Smooth muscle cell (in vitro differentiated cells): ENCODE measurements at regions not wholly inside any gene's neighbourhood (a gene's known extent, or its start where the extent isn't known, plus 50 kb on each side); places are given as distances from the start of the nearest gene placed in this dataset.

Experiments used
- DNase-seq: peaks from one replicate; lab custom pipeline; 2025; ENCODE audit not compliant: unreplicated experiment; lab: John Stamatoyannopoulos, UW
- H2AFZ ChIP-seq: fragments of 200-600 bp; sonication (generic); 2 replicates; pipeline ENCODE4 v1.6.0; 2016; ENCODE audit warnings: antibody characterized with exemption, low read depth, mild to moderate bottlenecking
- H3F3A ChIP-seq: fragments of 200-600 bp; sonication (generic); 2 replicates; pipeline ENCODE4 v1.6.0; 2017; ENCODE audit warnings: antibody characterized with exemption, low read depth
- H3K27ac ChIP-seq: fragments of 200-600 bp; sonication (generic); 2 replicates; pipeline ENCODE4 v1.5.1; 2016; ENCODE audit warnings: low read depth, mild to moderate bottlenecking
- H3K27me3 ChIP-seq: fragments of 200-600 bp; sonication (generic); 2 replicates; pipeline ENCODE4 v1.6.1; 2016; ENCODE audit warnings: low read depth, mild to moderate bottlenecking
- H3K36me3 ChIP-seq: fragments of 200-600 bp; sonication (generic); 2 replicates; pipeline ENCODE4 v1.5.1; 2016; ENCODE audit warnings: low read depth
- H3K4me1 ChIP-seq: fragments of 200-600 bp; sonication (generic); 2 replicates; pipeline ENCODE4 v1.5.1; 2016; ENCODE audit warnings: low read depth
- H3K4me2 ChIP-seq: fragments of 200-600 bp; sonication (generic); 2 replicates; pipeline ENCODE4 v1.6.0; 2016; ENCODE audit warnings: mild to moderate bottlenecking
- H3K4me3 ChIP-seq: fragments of 200-600 bp; sonication (generic); 2 replicates; pipeline ENCODE4 v1.5.1; 2016; ENCODE audit warnings: mild to moderate bottlenecking
- H3K79me2 ChIP-seq: fragments of 200-600 bp; sonication (generic); 2 replicates; pipeline ENCODE4 v1.6.0; 2016; ENCODE audit warnings: low read depth, mild to moderate bottlenecking
- H3K9ac ChIP-seq: fragments of 200-600 bp; sonication (generic); 2 replicates; pipeline ENCODE4 v1.6.0; 2016; ENCODE audit warnings: low read depth
- H3K9me3 ChIP-seq: fragments of 200-600 bp; sonication (generic); replicated peaks from 2 replicates; pipeline ENCODE4 v1.5.1; 2016; ENCODE audit warnings: low read depth
- H4K20me1 ChIP-seq: fragments of 200-600 bp; sonication (generic); 2 replicates; pipeline ENCODE4 v1.6.0; 2016; ENCODE audit warnings: low read depth
- CTCF ChIP-seq: fragments of 200-600 bp; sonication (generic); IDR thresholded peaks from 2 replicates; pipeline ENCODE4 v1.5.1; 2017; ENCODE audit warnings: borderline replicate concordance, mild to moderate bottlenecking, antibody characterized with exemption; ENCODE audit not compliant: insufficient read depth, poor library complexity, severe bottlenecking
- WGBS: methylation state at CpG from one replicate; pipeline ENCODE4 v1.1.7; 2016; ENCODE audit warnings: low lambda C conversion rate; 5-methylcytosine and 5-hydroxymethylcytosine counted together

GRCh38 chr10:130863044-130863443 is 448.5 kb downstream of the TCERG1L start:
- Histone ChIP-seq H3K27me3 (no peaks in the 10 kb centered on the region), H2AFZ (no peak overlapping the region), H3K27ac (no peak overlapping the region), H3K9ac (no peak overlapping the region), H3K4me3 (no peak overlapping the region), H4K20me1 (no peaks in the 10 kb centered on the region), H3F3A (no peaks in the 10 kb centered on the region), H3K79me2 (no peaks in the 10 kb centered on the region), H3K4me2 (no peak overlapping the region), H3K36me3 (no peaks in the 10 kb centered on the region), H3K4me1 (no peaks in the 10 kb centered on the region), H3K9me3 (no peaks in the 10 kb centered on the region)
- 89% methylated on average over 8 of the region's 8 CpGs for WGBS
- TF ChIP-seq CTCF: no peak
- no peak for DNase-seq

- no peak overlapping the region for H3K4me3 ChIP-seq
- 78% methylated on average over 17 of the region's 17 CpGs for WGBS
- H3K79me2 ChIP-seq: no peaks in the 10 kb centered on the region
- no peaks in the 10 kb centered on the region for H3K4me1 ChIP-seq
- no peak for DNase-seq
- no peak overlapping the region for H3K4me2 ChIP-seq
- H3F3A ChIP-seq: no peaks in the 10 kb centered on the region
- no peaks in the 10 kb centered on the region for H3K9me3 ChIP-seq
- no peaks in the 10 kb centered on the region for H4K20me1 ChIP-seq
- H2AFZ ChIP-seq: no peak overlapping the region
- no peaks in the 10 kb centered on the region for H3K36me3 ChIP-seq
- H3K27ac ChIP-seq: no peak overlapping the region
- no peak overlapping the region for H3K9ac ChIP-seq
- H3K27me3 ChIP-seq: no peaks in the 10 kb centered on the region
- no peak for TF ChIP-seq CTCF
These were observed 446.3 kb downstream of the TCERG1L start for GRCh38 chr10:130864961-130865818.

DNA sequence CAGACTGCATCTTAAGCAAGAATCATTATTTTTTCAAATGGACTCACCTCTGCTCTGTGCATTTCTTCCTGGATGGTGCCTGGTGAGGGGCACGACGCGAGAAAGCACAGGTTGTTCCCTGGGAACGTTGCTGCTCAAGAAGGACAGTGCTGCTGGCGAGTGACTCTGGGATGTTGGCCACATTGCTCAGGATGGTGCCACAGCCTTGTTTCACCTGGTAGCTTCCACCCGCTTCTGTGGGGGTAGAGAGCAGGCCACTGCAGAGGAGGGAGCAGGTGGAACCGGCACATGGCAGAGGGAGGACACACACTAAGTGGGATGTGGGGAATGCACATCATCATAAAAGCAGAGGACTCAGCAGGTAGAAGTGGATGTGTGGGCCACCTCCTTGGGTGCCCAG is 444.7 kb downstream of the TCERG1L start:
- no peaks in the 10 kb centered on the region for H3K9me3 ChIP-seq
- 93% methylated on average over 7 of the region's 7 CpGs for WGBS
- no peak overlapping the region for H2AFZ ChIP-seq
- H3K27me3 ChIP-seq: no peaks in the 10 kb centered on the region
- H4K20me1 ChIP-seq: no peaks in the 10 kb centered on the region
- TF ChIP-seq CTCF: no peak
- no peak overlapping the region for H3K27ac ChIP-seq
- H3F3A ChIP-seq: no peaks in the 10 kb centered on the region
- no peaks in the 10 kb centered on the region for H3K36me3 ChIP-seq
- H3K79me2 ChIP-seq: no peaks in the 10 kb centered on the region
- no peak overlapping the region for H3K9ac ChIP-seq
- H3K4me2 ChIP-seq: no peak overlapping the region
- H3K4me3 ChIP-seq: no peak overlapping the region
- no peak for DNase-seq
- no peaks in the 10 kb centered on the region for H3K4me1 ChIP-seq
